ENCODE measurements at regions not wholly inside any gene's neighbourhood (a gene's known extent, or its start where the extent isn't known, plus 50 kb on each side); places are given as distances from the start of the nearest gene placed in this dataset.

DNA sequence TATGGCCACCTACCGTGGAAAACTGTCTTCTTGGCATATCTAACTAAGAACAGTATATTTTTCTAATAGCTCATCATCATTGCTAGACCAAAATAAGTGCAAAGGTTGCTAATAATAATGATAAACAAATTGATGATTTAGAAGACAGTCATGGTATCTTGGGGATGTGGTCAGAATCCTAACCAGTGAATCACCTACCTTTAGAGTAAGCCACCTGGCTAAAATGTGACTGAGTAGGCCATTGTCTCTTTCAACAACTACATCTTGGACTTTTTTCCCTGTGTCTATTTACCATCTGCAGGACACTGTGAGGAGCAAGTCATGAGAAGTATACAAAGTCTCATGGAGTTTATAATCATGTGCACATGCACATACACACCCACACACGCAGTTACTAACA is 273.5 kb upstream of the SEMA6D start (continued):
- TF ChIP-seq, protein P1, sequence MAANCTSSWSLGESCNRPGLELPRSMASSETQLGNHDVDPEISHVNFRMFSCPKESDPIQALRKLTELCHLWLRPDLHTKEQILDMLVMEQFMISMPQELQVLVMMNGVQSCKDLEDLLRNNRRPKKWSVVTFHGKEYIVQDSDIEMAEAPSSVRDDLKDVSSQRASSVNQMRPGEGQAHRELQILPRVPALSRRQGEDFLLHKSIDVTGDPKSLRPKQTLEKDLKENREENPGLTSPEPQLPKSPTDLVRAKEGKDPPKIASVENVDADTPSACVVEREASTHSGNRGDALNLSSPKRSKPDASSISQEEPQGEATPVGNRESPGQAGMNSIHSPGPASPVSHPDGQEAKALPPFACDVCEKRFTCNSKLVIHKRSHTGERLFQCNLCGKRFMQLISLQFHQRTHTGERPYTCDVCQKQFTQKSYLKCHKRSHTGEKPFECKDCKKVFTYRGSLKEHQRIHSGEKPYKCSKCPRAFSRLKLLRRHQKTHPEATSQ (CRISPR knock-in tag; IDR thresholded peaks at IDR 0.05; ENCODE audit: borderline replicate concordance): no peak
- TF ChIP-seq FOXA1 (IDR thresholded peaks at IDR 0.05) (no peak), FOXA1 (CRISPR knock-in tag; IDR thresholded peaks at IDR 0.05) (no peak), ERF (CRISPR knock-in tag; IDR thresholded peaks at IDR 0.05) (no peak), DR1 (CRISPR knock-in tag; IDR thresholded peaks at IDR 0.05) (no peak), PHF20 (CRISPR knock-in tag; IDR thresholded peaks at IDR 0.05) (no peak), ZNF17 (CRISPR knock-in tag; IDR thresholded peaks at IDR 0.05) (no peak), ZNF225 (CRISPR knock-in tag; IDR thresholded peaks at IDR 0.05) (no peak)
- TF ChIP-seq, protein P2, sequence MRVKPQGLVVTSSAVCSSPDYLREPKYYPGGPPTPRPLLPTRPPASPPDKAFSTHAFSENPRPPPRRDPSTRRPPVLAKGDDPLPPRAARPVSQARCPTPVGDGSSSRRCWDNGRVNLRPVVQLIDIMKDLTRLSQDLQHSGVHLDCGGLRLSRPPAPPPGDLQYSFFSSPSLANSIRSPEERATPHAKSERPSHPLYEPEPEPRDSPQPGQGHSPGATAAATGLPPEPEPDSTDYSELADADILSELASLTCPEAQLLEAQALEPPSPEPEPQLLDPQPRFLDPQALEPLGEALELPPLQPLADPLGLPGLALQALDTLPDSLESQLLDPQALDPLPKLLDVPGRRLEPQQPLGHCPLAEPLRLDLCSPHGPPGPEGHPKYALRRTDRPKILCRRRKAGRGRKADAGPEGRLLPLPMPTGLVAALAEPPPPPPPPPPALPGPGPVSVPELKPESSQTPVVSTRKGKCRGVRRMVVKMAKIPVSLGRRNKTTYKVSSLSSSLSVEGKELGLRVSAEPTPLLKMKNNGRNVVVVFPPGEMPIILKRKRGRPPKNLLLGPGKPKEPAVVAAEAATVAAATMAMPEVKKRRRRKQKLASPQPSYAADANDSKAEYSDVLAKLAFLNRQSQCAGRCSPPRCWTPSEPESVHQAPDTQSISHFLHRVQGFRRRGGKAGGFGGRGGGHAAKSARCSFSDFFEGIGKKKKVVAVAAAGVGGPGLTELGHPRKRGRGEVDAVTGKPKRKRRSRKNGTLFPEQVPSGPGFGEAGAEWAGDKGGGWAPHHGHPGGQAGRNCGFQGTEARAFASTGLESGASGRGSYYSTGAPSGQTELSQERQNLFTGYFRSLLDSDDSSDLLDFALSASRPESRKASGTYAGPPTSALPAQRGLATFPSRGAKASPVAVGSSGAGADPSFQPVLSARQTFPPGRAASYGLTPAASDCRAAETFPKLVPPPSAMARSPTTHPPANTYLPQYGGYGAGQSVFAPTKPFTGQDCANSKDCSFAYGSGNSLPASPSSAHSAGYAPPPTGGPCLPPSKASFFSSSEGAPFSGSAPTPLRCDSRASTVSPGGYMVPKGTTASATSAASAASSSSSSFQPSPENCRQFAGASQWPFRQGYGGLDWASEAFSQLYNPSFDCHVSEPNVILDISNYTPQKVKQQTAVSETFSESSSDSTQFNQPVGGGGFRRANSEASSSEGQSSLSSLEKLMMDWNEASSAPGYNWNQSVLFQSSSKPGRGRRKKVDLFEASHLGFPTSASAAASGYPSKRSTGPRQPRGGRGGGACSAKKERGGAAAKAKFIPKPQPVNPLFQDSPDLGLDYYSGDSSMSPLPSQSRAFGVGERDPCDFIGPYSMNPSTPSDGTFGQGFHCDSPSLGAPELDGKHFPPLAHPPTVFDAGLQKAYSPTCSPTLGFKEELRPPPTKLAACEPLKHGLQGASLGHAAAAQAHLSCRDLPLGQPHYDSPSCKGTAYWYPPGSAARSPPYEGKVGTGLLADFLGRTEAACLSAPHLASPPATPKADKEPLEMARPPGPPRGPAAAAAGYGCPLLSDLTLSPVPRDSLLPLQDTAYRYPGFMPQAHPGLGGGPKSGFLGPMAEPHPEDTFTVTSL (CRISPR knock-in tag; IDR thresholded peaks at IDR 0.05; ENCODE audit: borderline replicate concordance): no peak
